ENCODE measurements at regions not wholly inside any gene's neighbourhood (a gene's known extent, or its start where the extent isn't known, plus 50 kb on each side); places are given as distances from the start of the nearest gene placed in this dataset.
A peak's percentile ranks its signal among the peaks of the same experiment; 100 is the strongest.
"Not testable (repeated sequence)": the region's sequence is repeated elsewhere in the genome, so short reads cannot be mapped to it uniquely, and the experiment has no call there.

DNA sequence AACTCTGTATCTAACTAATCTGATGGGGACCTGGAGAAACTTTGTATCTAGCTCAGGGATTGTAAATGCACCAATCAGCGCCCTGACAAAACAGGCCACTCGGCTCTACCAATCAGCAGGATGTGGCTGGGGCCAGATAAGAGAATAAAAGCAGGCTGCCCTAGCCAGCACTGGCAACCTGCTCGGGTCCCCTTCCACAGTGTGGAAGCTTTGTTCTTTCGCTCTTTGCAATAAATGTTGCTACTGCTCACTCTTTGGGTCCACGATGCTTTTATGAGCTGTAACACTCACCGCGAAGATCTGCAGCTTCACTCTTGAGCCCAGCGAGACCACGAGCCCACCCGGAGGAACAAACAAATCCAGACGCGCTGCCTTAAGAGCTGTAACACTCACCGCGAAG is 93.6 kb upstream of the METAP2 start:
- H3K27me3 ChIP-seq (ENCODE audit: insufficient read depth, low read length, poor library complexity); H4K20me1 ChIP-seq (ENCODE audit: insufficient read depth, low read length); H3K4me3 ChIP-seq (ENCODE audit: low read depth in 1 of 2, low read length in 2 of 2); H3K4me2 ChIP-seq (ENCODE audit: insufficient read depth, low read length); H3K4me1 ChIP-seq (ENCODE audit: insufficient read depth, low read length); H3K79me2 ChIP-seq (ENCODE audit: insufficient read depth, low read length); H3K9me3 ChIP-seq (ENCODE audit: insufficient read depth, low read length, severe bottlenecking); H3K9ac ChIP-seq (ENCODE audit: low read depth, low read length); H3K36me3 ChIP-seq (ENCODE audit: insufficient read depth, low read length); ATAC-seq (ENCODE audit: insufficient read depth, low read depth); H3K27ac ChIP-seq (ENCODE audit: low read length); H2AFZ ChIP-seq (ENCODE audit: low read depth, low read length): not testable (repeated sequence)
- DNase-seq, result peak; percentile 28

DNA sequence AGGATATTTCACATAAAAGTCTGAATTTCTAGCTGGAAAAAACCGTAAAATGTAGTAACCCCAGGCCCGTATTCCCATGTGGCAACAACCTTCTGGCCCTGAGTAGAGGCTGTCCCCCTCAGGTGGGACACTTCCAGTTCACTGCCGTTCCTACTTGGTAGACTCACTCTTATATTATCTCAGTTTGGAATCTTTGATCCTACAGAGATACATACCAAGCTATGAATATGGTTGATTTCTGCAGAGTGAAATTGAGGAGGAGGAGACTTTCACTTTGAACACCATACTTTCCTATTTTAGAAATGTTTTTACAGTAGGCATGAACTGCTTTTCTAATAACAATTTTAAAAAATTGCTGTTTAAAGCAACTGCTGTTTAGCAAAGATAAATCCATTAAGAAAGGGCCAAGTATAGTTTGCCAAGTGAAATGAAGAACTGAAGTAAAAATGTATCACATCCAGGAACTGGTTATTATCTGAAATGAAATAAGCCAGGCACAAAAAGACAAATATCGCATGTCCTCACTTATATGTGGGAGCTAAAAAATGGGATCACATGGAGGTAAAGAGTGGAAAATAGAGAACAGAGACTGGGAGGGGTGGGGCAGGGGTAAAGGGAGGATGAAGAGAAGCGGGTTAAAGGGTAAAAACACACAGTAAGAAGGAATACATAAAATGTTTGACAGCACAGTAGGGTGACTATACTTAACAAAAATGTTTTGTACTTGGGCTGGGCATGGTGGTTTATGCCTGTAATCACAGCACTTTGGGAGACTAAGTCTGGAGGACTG is 92.8 kb upstream of the METAP2 start:
- Histone ChIP-seq H3K9ac (ENCODE audit: low read depth, low read length) (no peak overlapping the region), H3K9me3 (ENCODE audit: insufficient read depth, low read length, severe bottlenecking) (no peaks in the 10 kb centered on the region), H4K20me1 (ENCODE audit: insufficient read depth, low read length) (no peaks in the 10 kb centered on the region), H3K79me2 (ENCODE audit: insufficient read depth, low read length) (no peaks in the 10 kb centered on the region), H3K4me1 (ENCODE audit: insufficient read depth, low read length) (0 out of 2 replicates have a peak, but pooled peaks cover 2% of the 10 kb centered on the region), H3K4me3 (ENCODE audit: low read depth in 1 of 2, low read length in 2 of 2) (no peak overlapping the region), H3K36me3 (ENCODE audit: insufficient read depth, low read length) (no peaks in the 10 kb centered on the region), H3K27ac (ENCODE audit: low read length) (no peak overlapping the region), H3K27me3 (ENCODE audit: insufficient read depth, low read length, poor library complexity) (no peaks in the 10 kb centered on the region), H2AFZ (ENCODE audit: low read depth, low read length) (no peak overlapping the region), H3K4me2 (ENCODE audit: insufficient read depth, low read length) (no peak overlapping the region)
- peak; percentile 65 for ATAC-seq (ENCODE audit: insufficient read depth, low read depth)
- no peak for TF ChIP-seq CTCF (IDR thresholded peaks at IDR 0.05; ENCODE audit: borderline replicate concordance, extremely low read depth, low read length, poor library complexity, severe bottlenecking)
- no peak for TF ChIP-seq EZH2 (IDR thresholded peaks at IDR 0.05; ENCODE audit: borderline replicate concordance, low read depth, low read length, severe bottlenecking)
- no peak for DNase-seq

DNA sequence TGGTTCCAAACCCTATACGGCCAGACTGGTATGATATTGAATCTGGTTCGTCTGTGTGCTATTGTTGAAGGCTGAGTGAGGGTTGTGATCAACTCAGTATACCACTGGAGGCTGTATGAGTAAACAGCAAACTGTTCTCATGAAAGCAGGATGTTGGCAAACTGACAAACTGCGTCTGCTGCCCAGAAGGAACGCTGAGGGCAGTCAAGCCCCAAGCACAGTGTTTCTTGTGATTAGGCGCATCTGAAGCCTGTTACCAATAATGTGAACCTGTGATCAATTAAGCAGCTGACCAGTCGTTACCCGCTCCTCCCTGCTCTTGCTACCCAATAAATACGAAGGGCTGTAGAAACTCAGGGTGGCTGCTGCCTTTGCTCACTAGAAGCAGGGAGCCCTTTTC is 90.0 kb upstream of the METAP2 start:
- H3K9me3 ChIP-seq (ENCODE audit: insufficient read depth, low read length, severe bottlenecking); H3K27me3 ChIP-seq (ENCODE audit: insufficient read depth, low read length, poor library complexity); ATAC-seq (ENCODE audit: insufficient read depth, low read depth); DNase-seq; H3K79me2 ChIP-seq (ENCODE audit: insufficient read depth, low read length); H4K20me1 ChIP-seq (ENCODE audit: insufficient read depth, low read length); H3K9ac ChIP-seq (ENCODE audit: low read depth, low read length); H3K4me3 ChIP-seq (ENCODE audit: low read depth in 1 of 2, low read length in 2 of 2); H3K4me2 ChIP-seq (ENCODE audit: insufficient read depth, low read length); H3K4me1 ChIP-seq (ENCODE audit: insufficient read depth, low read length); H2AFZ ChIP-seq (ENCODE audit: low read depth, low read length); H3K27ac ChIP-seq (ENCODE audit: low read length); H3K36me3 ChIP-seq (ENCODE audit: insufficient read depth, low read length): not testable (repeated sequence)

- no peak for ATAC-seq (ENCODE audit: insufficient read depth, low read depth)
- DNase-seq, result no peak
- no peaks in the 10 kb centered on the region for H4K20me1 ChIP-seq (ENCODE audit: insufficient read depth, low read length)
- peaks cover 5% of the 10 kb centered on the region for H3K4me1 ChIP-seq (ENCODE audit: insufficient read depth, low read length)
- no peaks in the 10 kb centered on the region for H3K27me3 ChIP-seq (ENCODE audit: insufficient read depth, low read length, poor library complexity)
- TF ChIP-seq CTCF (IDR thresholded peaks at IDR 0.05; ENCODE audit: borderline replicate concordance, extremely low read depth, low read length, poor library complexity, severe bottlenecking), result no peak
- no peak for TF ChIP-seq EZH2 (IDR thresholded peaks at IDR 0.05; ENCODE audit: borderline replicate concordance, low read depth, low read length, severe bottlenecking)
- H3K79me2 ChIP-seq (ENCODE audit: insufficient read depth, low read length), result no peaks in the 10 kb centered on the region
- no peaks in the 10 kb centered on the region for H3K36me3 ChIP-seq (ENCODE audit: insufficient read depth, low read length)
- H3K9me3 ChIP-seq (ENCODE audit: insufficient read depth, low read length, severe bottlenecking), result no peaks in the 10 kb centered on the region
- H3K9ac ChIP-seq (ENCODE audit: low read depth, low read length), result no peak overlapping the region
- H3K4me3 ChIP-seq (ENCODE audit: low read depth in 1 of 2, low read length in 2 of 2), result no peak overlapping the region
- no peak overlapping the region for H3K4me2 ChIP-seq (ENCODE audit: insufficient read depth, low read length)
- no peak overlapping the region for H2AFZ ChIP-seq (ENCODE audit: low read depth, low read length)
- no peak overlapping the region for H3K27ac ChIP-seq (ENCODE audit: low read length)
Observed at GRCh38 chr12:95384785-95385184, 89.2 kb upstream of the METAP2 start.

Data from DND-41 (cell line).